Caco-2 (cell line): ENCODE measurements at regions not wholly inside any gene's neighbourhood (a gene's known extent, or its start where the extent isn't known, plus 50 kb on each side); places are given as distances from the start of the nearest gene placed in this dataset.

Experiments used
- BruUV-seq: library from RNA; stranded (reverse); fragments of 400-500 nt; replicated peaks from 2 replicates; lab custom pipeline; 2021; lab: Mats Ljungman, UMichigan
- CTCF ChIA-PET: fragments of 300-600 bp; sonication (Branson Sonifier 250); formaldehyde crosslinking; loops from one replicate; lab custom pipeline; 2022; ENCODE audit warnings: antibody characterized with exemption; lab: Charles Lee
- POLR2A ChIA-PET: fragments of 300-600 bp; sonication (Branson Sonifier 250); formaldehyde crosslinking; loops from one replicate; lab custom pipeline; 2022; ENCODE audit warnings: antibody characterized with exemption; lab: Charles Lee
- DNase-seq, 2 experiments: peaks; one replicate each; pipeline versions ENCODE4 v3.0.0 to v3.0.0-alpha.2; 2020 to 2022
- H3K27me3 ChIP-seq: replicated peaks from 2 replicates; pipeline ENCODE4 v1.6.0; 2011; ENCODE audit warnings: low read length; ENCODE audit not compliant: control insufficient read depth, insufficient read depth
- H3K36me3 ChIP-seq: 2 replicates; pipeline ENCODE4 v1.5.1; 2011; ENCODE audit warnings: low read length; ENCODE audit not compliant: control insufficient read depth, insufficient read depth
- H3K4me1 ChIP-seq: fragments of 250-450 bp; sonication (Bioruptor Pico); 2 replicates; pipeline ENCODE4 v1.5.1; 2020; ENCODE audit warnings: mild to moderate bottlenecking
- H3K4me3 ChIP-seq: 2 replicates; pipeline ENCODE4 v1.5.1; 2011; ENCODE audit warnings: low read depth, mild to moderate bottlenecking, control low read depth, low read length
- H3K9me3 ChIP-seq: fragments of 250-450 bp; sonication (Bioruptor Pico); 2 replicates; pipeline ENCODE4 v1.5.1; 2020; ENCODE audit warnings: mild to moderate bottlenecking, moderate library complexity
- H3K27ac Mint-ChIP-seq: one replicate; pipeline ENCODE4 v1.8.0; 2022; ENCODE audit warnings: mixed read lengths; ENCODE audit not compliant: unreplicated experiment
- H3K27me3 Mint-ChIP-seq: one replicate; pipeline ENCODE4 v1.8.0; 2022; ENCODE audit warnings: mixed read lengths; ENCODE audit not compliant: insufficient read depth, unreplicated experiment
- H3K36me3 Mint-ChIP-seq: one replicate; pipeline ENCODE4 v1.8.0; 2022; ENCODE audit warnings: mild to moderate bottlenecking, mixed read lengths; ENCODE audit not compliant: insufficient read depth, unreplicated experiment
- H3K4me1 Mint-ChIP-seq: one replicate; pipeline ENCODE4 v1.8.0; 2022; ENCODE audit warnings: low read depth, mixed read lengths; ENCODE audit not compliant: unreplicated experiment
- H3K4me3 Mint-ChIP-seq: one replicate; pipeline ENCODE4 v1.8.0; 2022; ENCODE audit warnings: mild to moderate bottlenecking, moderate library complexity, mixed read lengths; ENCODE audit not compliant: unreplicated experiment
- H3K9me3 Mint-ChIP-seq: one replicate; pipeline ENCODE4 v1.8.0; 2022; ENCODE audit warnings: mixed read lengths; ENCODE audit not compliant: unreplicated experiment
- CTCF ChIP-seq, 2 experiments: fragments of 200-600 bp in 1 of 2; IDR thresholded peaks; 1 replicate in 1 of 2; 2 replicates in 1 of 2; pipeline versions ENCODE4 v1.5.1 to v1.8.0; 2011 to 2022; ENCODE audit warnings: antibody characterized with exemption in 1 of 2, control low read depth in 1 of 2, inconsistent platforms in 1 of 2, low read depth in 1 of 2, low read length in 1 of 2, mild to moderate bottlenecking in 1 of 2, moderate library complexity in 1 of 2; ENCODE audit not compliant: insufficient read depth in 1 of 2, severe bottlenecking in 1 of 2, unreplicated experiment in 1 of 2
- intact Hi-C: fragments of 100-400 bp; cut with micrococcal nuclease; formaldehyde crosslinking; loops from one replicate; pipeline ENCODE4 v1.10.0; 2022; ENCODE audit not compliant: unreplicated experiment

GRCh38 chr1:82901118-82901517, 1097.8 kb downstream of the TTLL7 start:
- no peaks in the 10 kb centered on the region for H3K9me3 Mint-ChIP-seq
- H3K27me3 ChIP-seq, result no peaks in the 10 kb centered on the region
- no peaks in the 10 kb centered on the region for H3K36me3 ChIP-seq
- intact Hi-C loops, result no loop called here
- H3K27ac Mint-ChIP-seq, result no peak overlapping the region
- H3K4me3 Mint-ChIP-seq, result no peak overlapping the region
- H3K4me3 ChIP-seq, result no peak overlapping the region
- TF ChIP-seq CTCF (IDR thresholded peaks at IDR 0.05; ENCODE audit: insufficient read depth in 1 of 2, low read depth in 1 of 2, low read length in 1 of 2, severe bottlenecking in 1 of 2, unreplicated experiment in 1 of 2), result no peak
- H3K36me3 Mint-ChIP-seq, result no peaks in the 10 kb centered on the region
- no peaks in the 10 kb centered on the region for H3K4me1 ChIP-seq
- no peak for DNase-seq
- H3K27me3 Mint-ChIP-seq, result no peaks in the 10 kb centered on the region
- ChIA-PET CTCF (no interaction called here), POLR2A (no interaction called here)
- no peaks in the 10 kb centered on the region for H3K4me1 Mint-ChIP-seq
- no peaks in the 10 kb centered on the region for H3K9me3 ChIP-seq
- BruUV-seq, result no TSS peak

- CTCF ChIA-PET, result no interaction called here
- Mint-ChIP-seq H3K36me3 (no peaks in the 10 kb centered on the region), H3K27ac (no peak overlapping the region)
Observed at GRCh38 chr1:82899017-82899416, 1098.3 kb downstream of the ADGRL2 start.

GRCh38 chr1:82897549-82897948, 1096.8 kb downstream of the ADGRL2 start:
- H3K36me3 Mint-ChIP-seq, result no peaks in the 10 kb centered on the region
- no peaks in the 10 kb centered on the region for H3K9me3 ChIP-seq
- H3K4me1 ChIP-seq, result no peaks in the 10 kb centered on the region
- H3K4me3 ChIP-seq, result no peak overlapping the region
- H3K9me3 Mint-ChIP-seq, result no peaks in the 10 kb centered on the region
- no peaks in the 10 kb centered on the region for H3K27me3 ChIP-seq
- H3K36me3 ChIP-seq, result no peaks in the 10 kb centered on the region
- H3K4me1 Mint-ChIP-seq, result no peaks in the 10 kb centered on the region
- ChIA-PET CTCF (no interaction called here), POLR2A (no interaction called here)
- BruUV-seq, result no TSS peak
- intact Hi-C loops, result no loop called here
- TF ChIP-seq CTCF (IDR thresholded peaks at IDR 0.05; ENCODE audit: insufficient read depth in 1 of 2, low read depth in 1 of 2, low read length in 1 of 2, severe bottlenecking in 1 of 2, unreplicated experiment in 1 of 2), result no peak
- H3K27me3 Mint-ChIP-seq, result no peaks in the 10 kb centered on the region
- H3K27ac Mint-ChIP-seq, result no peak overlapping the region
- DNase-seq, result no peak
- no peak overlapping the region for H3K4me3 Mint-ChIP-seq

More at GRCh38 chr1:82899017-82899416, 1098.3 kb downstream of the ADGRL2 start:
- H3K4me3 ChIP-seq, result no peak overlapping the region
- Mint-ChIP-seq H3K4me1 (no peaks in the 10 kb centered on the region), H3K4me3 (no peak overlapping the region), H3K27me3 (no peaks in the 10 kb centered on the region), H3K9me3 (no peaks in the 10 kb centered on the region)
- POLR2A ChIA-PET, result no interaction called here
- BruUV-seq, result no TSS peak
- no peaks in the 10 kb centered on the region for H3K36me3 ChIP-seq
- no peak for DNase-seq
- no peaks in the 10 kb centered on the region for H3K9me3 ChIP-seq
- H3K4me1 ChIP-seq, result no peaks in the 10 kb centered on the region
- TF ChIP-seq CTCF (IDR thresholded peaks at IDR 0.05; ENCODE audit: insufficient read depth in 1 of 2, low read depth in 1 of 2, low read length in 1 of 2, severe bottlenecking in 1 of 2, unreplicated experiment in 1 of 2), result no peak
- intact Hi-C loops, result no loop called here
- H3K27me3 ChIP-seq, result no peaks in the 10 kb centered on the region
